Fibroblast of lung (primary cell): ENCODE measurements at regions not wholly inside any gene's neighbourhood (a gene's known extent, or its start where the extent isn't known, plus 50 kb on each side); places are given as distances from the start of the nearest gene placed in this dataset.

Experiments used
- DNase-seq, 2 donors: peaks; one replicate each; pipeline versions ENCODE4 v3.0.0 to v3.0.0-alpha.2; 2010; ENCODE audit warnings: low read depth in 2 of 2
- H2AFZ ChIP-seq: 2 replicates; pipeline ENCODE4 v1.5.1; 2012; ENCODE audit warnings: low read length, control low read depth, inconsistent platforms
- H3K27ac ChIP-seq: 2 replicates; pipeline ENCODE4 v1.5.1; 2011; ENCODE audit warnings: low read length, control low read depth; ENCODE audit not compliant: insufficient read depth
- H3K27me3 ChIP-seq: 2 replicates; pipeline ENCODE4 v1.5.1; 2011; ENCODE audit warnings: mild to moderate bottlenecking, low read length; ENCODE audit not compliant: control insufficient read depth, insufficient read depth
- H3K36me3 ChIP-seq: 2 replicates; pipeline ENCODE4 v1.5.1; 2011; ENCODE audit warnings: low read length; ENCODE audit not compliant: control insufficient read depth, insufficient read depth
- H3K4me1 ChIP-seq: 2 replicates; pipeline ENCODE4 v1.5.1; 2011; ENCODE audit warnings: low read length; ENCODE audit not compliant: control insufficient read depth, insufficient read depth; ENCODE audit errors: extremely low read depth
- H3K4me2 ChIP-seq: 2 replicates; pipeline ENCODE4 v1.5.1; 2011; ENCODE audit warnings: low read length, control low read depth; ENCODE audit not compliant: insufficient read depth; ENCODE audit errors: extremely low read depth
- H3K4me3 ChIP-seq, 4 experiments: fragments of 200-600 bp in 1 of 4; sonication (generic) in 1 of 4; replicated peaks in 1 of 4; 2 replicates each; pipeline ENCODE4 v1.5.1; 2011 to 2016; ENCODE audit warnings: low read length in 4 of 4, low read depth in 3 of 4, mild to moderate bottlenecking in 3 of 4, control low read depth in 2 of 4, inconsistent platforms in 1 of 4, mixed read lengths in 1 of 4; ENCODE audit not compliant: insufficient read depth in 1 of 4; ENCODE audit errors: control extremely low read depth in 1 of 4
- H3K79me2 ChIP-seq: 2 replicates; pipeline ENCODE4 v1.5.1; 2012; ENCODE audit warnings: mild to moderate bottlenecking, low read length, inconsistent platforms; ENCODE audit not compliant: control insufficient read depth, insufficient read depth
- H3K9ac ChIP-seq: 2 replicates; pipeline ENCODE4 v1.5.1; 2011; ENCODE audit warnings: mild to moderate bottlenecking, low read length, control low read depth; ENCODE audit not compliant: insufficient read depth
- H3K9me3 ChIP-seq: 2 replicates; pipeline ENCODE4 v1.5.1; 2012; ENCODE audit warnings: low read depth, low read length; ENCODE audit not compliant: control insufficient read depth, insufficient read depth
- H4K20me1 ChIP-seq: 2 replicates; pipeline ENCODE4 v1.5.1; 2011; ENCODE audit warnings: low read length; ENCODE audit not compliant: control insufficient read depth, insufficient read depth; ENCODE audit errors: extremely low read depth
- EZH2 ChIP-seq: IDR thresholded peaks from 2 replicates; pipeline ENCODE4 v1.5.1; 2012; ENCODE audit warnings: low read length, control low read depth, mild to moderate bottlenecking; ENCODE audit errors: missing control alignments
- TF ChIP-seq, protein P1 (sequence below), 2 donors: IDR thresholded peaks in 1 of 2; conservative IDR thresholded peaks in 1 of 2; 1 replicate in 1 of 2; 2 replicates in 1 of 2; pipeline ENCODE4 v1.5.1; 2011 to 2012; ENCODE audit warnings: low read length in 2 of 2, control low read depth in 1 of 2, inconsistent platforms in 1 of 2, low read depth in 1 of 2, mild to moderate bottlenecking in 1 of 2

DNA sequence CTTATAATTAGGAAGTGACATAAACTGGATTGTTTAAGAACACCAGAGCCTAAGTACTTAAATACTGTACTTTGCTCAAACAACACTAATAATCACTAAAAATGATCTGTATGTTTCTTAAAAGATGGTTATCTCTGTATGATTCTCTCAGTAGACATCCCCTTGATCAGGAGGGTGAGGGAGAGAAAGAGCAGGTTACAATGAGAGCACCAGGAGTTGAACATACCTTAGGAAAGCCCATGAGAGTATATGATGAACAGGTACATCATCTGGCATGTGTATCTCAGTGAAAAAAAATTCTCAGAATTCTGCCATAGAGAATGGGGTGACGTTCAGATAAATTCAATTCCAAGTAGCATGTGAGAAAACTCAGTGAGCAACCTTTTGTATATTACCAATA, 59.9 kb upstream of the IL2 start:
- TF ChIP-seq, protein P1, sequence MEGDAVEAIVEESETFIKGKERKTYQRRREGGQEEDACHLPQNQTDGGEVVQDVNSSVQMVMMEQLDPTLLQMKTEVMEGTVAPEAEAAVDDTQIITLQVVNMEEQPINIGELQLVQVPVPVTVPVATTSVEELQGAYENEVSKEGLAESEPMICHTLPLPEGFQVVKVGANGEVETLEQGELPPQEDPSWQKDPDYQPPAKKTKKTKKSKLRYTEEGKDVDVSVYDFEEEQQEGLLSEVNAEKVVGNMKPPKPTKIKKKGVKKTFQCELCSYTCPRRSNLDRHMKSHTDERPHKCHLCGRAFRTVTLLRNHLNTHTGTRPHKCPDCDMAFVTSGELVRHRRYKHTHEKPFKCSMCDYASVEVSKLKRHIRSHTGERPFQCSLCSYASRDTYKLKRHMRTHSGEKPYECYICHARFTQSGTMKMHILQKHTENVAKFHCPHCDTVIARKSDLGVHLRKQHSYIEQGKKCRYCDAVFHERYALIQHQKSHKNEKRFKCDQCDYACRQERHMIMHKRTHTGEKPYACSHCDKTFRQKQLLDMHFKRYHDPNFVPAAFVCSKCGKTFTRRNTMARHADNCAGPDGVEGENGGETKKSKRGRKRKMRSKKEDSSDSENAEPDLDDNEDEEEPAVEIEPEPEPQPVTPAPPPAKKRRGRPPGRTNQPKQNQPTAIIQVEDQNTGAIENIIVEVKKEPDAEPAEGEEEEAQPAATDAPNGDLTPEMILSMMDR (conservative IDR thresholded peaks at IDR 0.05 in 1 of 2, IDR thresholded peaks at IDR 0.05 in 1 of 2; ENCODE audit: low read depth in 1 of 2, low read length in 2 of 2) = no peak
- Histone ChIP-seq H4K20me1 (no peaks in the 10 kb centered on the region), H3K36me3 (no peaks in the 10 kb centered on the region), H2AFZ (no peak overlapping the region), H3K4me2 (no peak overlapping the region), H3K79me2 (no peaks in the 10 kb centered on the region), H3K9me3 (no peaks in the 10 kb centered on the region), H3K4me1 (no peaks in the 10 kb centered on the region), H3K4me3 (no peak overlapping the region), H3K27ac (no peak overlapping the region), H3K27me3 (peaks cover 3% of the 10 kb centered on the region), H3K9ac (no peak overlapping the region)
- DNase-seq = no peak

DNA sequence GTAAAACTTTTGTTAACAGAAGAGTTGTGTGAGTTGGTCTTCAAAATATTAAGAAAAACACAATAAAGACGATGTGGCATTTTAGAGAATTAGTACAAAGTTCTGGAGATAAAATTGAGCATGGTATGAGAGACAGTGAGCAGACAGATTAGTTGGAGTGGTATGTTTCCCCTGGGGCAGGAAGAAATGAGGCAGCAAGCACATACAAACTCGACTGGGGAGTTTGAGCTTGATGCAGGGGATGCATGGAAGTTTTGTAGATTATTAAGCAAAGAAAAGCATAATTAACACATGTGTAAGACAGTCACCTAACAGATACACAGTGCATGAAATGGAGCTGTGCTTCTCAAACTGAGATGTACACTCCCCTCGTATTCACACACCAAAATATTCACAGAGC, 58.1 kb upstream of the IL2 start:
- Histone ChIP-seq H3K9ac (no peak overlapping the region), H4K20me1 (no peaks in the 10 kb centered on the region), H3K4me1 (no peaks in the 10 kb centered on the region), H3K27me3 (peaks cover 3% of the 10 kb centered on the region), H3K4me3 (no peak overlapping the region), H3K27ac (no peak overlapping the region), H3K4me2 (no peak overlapping the region), H3K9me3 (no peaks in the 10 kb centered on the region), H3K79me2 (no peaks in the 10 kb centered on the region), H3K36me3 (no peaks in the 10 kb centered on the region), H2AFZ (no peak overlapping the region)
- TF ChIP-seq, protein P1 (conservative IDR thresholded peaks at IDR 0.05 in 1 of 2, IDR thresholded peaks at IDR 0.05 in 1 of 2; ENCODE audit: low read depth in 1 of 2, low read length in 2 of 2) = no peak
- TF ChIP-seq EZH2 = no peak
- DNase-seq = no peak

DNA sequence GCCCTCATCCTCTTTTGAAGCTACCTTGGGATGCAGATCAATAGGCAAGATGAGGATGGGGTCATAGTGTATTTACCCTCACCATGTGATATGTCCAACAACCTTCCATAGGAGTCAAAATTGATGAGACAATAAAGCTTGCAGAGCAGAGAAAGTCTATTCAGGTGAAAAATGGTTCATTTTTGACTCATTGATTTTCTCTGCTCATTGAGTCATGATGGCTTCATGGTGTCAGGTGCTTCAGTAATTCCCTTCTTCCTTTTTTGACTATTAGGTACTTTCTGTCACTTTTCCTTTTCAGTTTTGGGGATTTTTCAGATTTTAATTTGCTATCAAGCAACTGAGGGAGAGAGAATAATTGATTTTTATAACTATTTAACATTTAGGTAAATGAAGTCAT, 55.9 kb upstream of the IL2 start:
- H3K4me3 ChIP-seq = no peak overlapping the region
- peaks cover 3% of the 10 kb centered on the region for H3K27me3 ChIP-seq
- no peaks in the 10 kb centered on the region for H3K36me3 ChIP-seq
- no peak overlapping the region for H3K27ac ChIP-seq
- no peak overlapping the region for H3K9ac ChIP-seq
- H3K4me1 ChIP-seq = no peaks in the 10 kb centered on the region
- TF ChIP-seq, protein P1 (conservative IDR thresholded peaks at IDR 0.05 in 1 of 2, IDR thresholded peaks at IDR 0.05 in 1 of 2; ENCODE audit: low read depth in 1 of 2, low read length in 2 of 2) = no peak
- TF ChIP-seq EZH2 = no peak
- no peak for DNase-seq
- H4K20me1 ChIP-seq = no peaks in the 10 kb centered on the region
- H3K4me2 ChIP-seq = no peak overlapping the region
- no peaks in the 10 kb centered on the region for H3K79me2 ChIP-seq
- no peaks in the 10 kb centered on the region for H3K9me3 ChIP-seq
- H2AFZ ChIP-seq = no peak overlapping the region
